Endothelial cell of umbilical vein (primary cell): ENCODE measurements at regions not wholly inside any gene's neighbourhood (a gene's known extent, or its start where the extent isn't known, plus 50 kb on each side); places are given as distances from the start of the nearest gene placed in this dataset.

Experiments
- BruUV-seq: library from RNA; stranded (reverse); fragments of 400-500 nt; replicated peaks from 2 replicates; lab custom pipeline; 2021; lab: Mats Ljungman, UMichigan
- CTCF ChIA-PET: fragments of 300-600, 350-600 bp; sonication (Branson Sonifier 250); formaldehyde crosslinking; loops from one replicate; lab custom pipeline; 2021; ENCODE audit warnings: antibody characterized with exemption, inconsistent platforms; lab: Charles Lee
- POLR2A ChIA-PET: fragments of 300-600, 350-600 bp; sonication (Branson Sonifier 250); formaldehyde crosslinking; loops from one replicate; lab custom pipeline; 2021; ENCODE audit warnings: antibody characterized with exemption, inconsistent platforms; lab: Charles Lee
- DNase-seq: peaks from one replicate; pipeline ENCODE4 v3.0.0-alpha.2; 2011; ENCODE audit warnings: low read depth, low spot score
- FAIRE-seq: peaks from 2 replicates; lab custom pipeline; 2011; peaks lifted over from hg19 to GRCh38; lab: Jason Lieb, UNC
- H2AFZ ChIP-seq: 2 replicates; pipeline ENCODE4 v1.6.0; 2012; ENCODE audit warnings: low read depth, low read length, control low read depth, inconsistent platforms
- H3K27ac ChIP-seq: 2 replicates; pipeline ENCODE4 v1.5.1; 2011; ENCODE audit warnings: low read depth, mild to moderate bottlenecking, control low read depth, low read length, moderate library complexity; ENCODE audit not compliant: insufficient read depth
- H3K27me3 ChIP-seq, 2 experiments: 2 replicates each; pipeline versions ENCODE4 v1.6.0 to v1.6.1; 2011; ENCODE audit warnings: low read length in 2 of 2, mixed read lengths in 1 of 2; ENCODE audit not compliant: control insufficient read depth in 2 of 2, insufficient read depth in 2 of 2
- H3K36me3 ChIP-seq, 2 experiments: 2 replicates in 1 of 2; 3 replicates in 1 of 2; pipeline ENCODE4 v1.5.1; 2011; ENCODE audit warnings: low read length in 2 of 2, mild to moderate bottlenecking in 1 of 2, moderate library complexity in 1 of 2; ENCODE audit not compliant: control insufficient read depth in 2 of 2, insufficient read depth in 2 of 2; ENCODE audit errors: extremely low read depth in 1 of 2
- H3K4me1 ChIP-seq: 3 replicates; pipeline ENCODE4 v1.5.1; 2011; ENCODE audit warnings: mild to moderate bottlenecking, low read length; ENCODE audit not compliant: control insufficient read depth, insufficient read depth; ENCODE audit errors: extremely low read depth
- H3K4me2 ChIP-seq: 2 replicates; pipeline ENCODE4 v1.6.1; 2011; ENCODE audit warnings: low read length, control low read depth, mixed read lengths; ENCODE audit not compliant: insufficient read depth
- H3K4me3 ChIP-seq, 3 experiments: fragments of 200-600 bp in 1 of 3; sonication (generic), shearing (Covaris generic) in 1 of 3; replicated peaks in 1 of 3; 2 replicates each; pipeline ENCODE4 v1.5.1; 2011 to 2016; ENCODE audit warnings: control low read depth in 3 of 3, low read length in 3 of 3, mild to moderate bottlenecking in 2 of 3, inconsistent platforms in 1 of 3, low read depth in 1 of 3, moderate library complexity in 1 of 3; ENCODE audit not compliant: insufficient read depth in 1 of 3
- H3K79me2 ChIP-seq: 2 replicates; pipeline ENCODE4 v1.6.0; 2012; ENCODE audit warnings: low read length, inconsistent platforms; ENCODE audit not compliant: control insufficient read depth, insufficient read depth
- H3K9ac ChIP-seq: replicated peaks from 2 replicates; pipeline ENCODE3; 2011; ENCODE audit warnings: low read length, control low read depth; ENCODE audit not compliant: insufficient read depth; ENCODE audit errors: extremely low read depth
- H3K9me1 ChIP-seq: replicated peaks from 3 replicates; pipeline ENCODE4 v1.6.0; 2011; ENCODE audit warnings: mild to moderate bottlenecking, low read length; ENCODE audit not compliant: control insufficient read depth, insufficient read depth; ENCODE audit errors: extremely low read depth
- H3K9me3 ChIP-seq: replicated peaks from 2 replicates; pipeline ENCODE4 v1.5.1; 2012; ENCODE audit warnings: low read length, inconsistent platforms; ENCODE audit not compliant: control insufficient read depth, insufficient read depth
- H4K20me1 ChIP-seq: replicated peaks from 2 replicates; pipeline ENCODE3; 2011; ENCODE audit warnings: mild to moderate bottlenecking, low read length; ENCODE audit not compliant: control insufficient read depth, insufficient read depth; ENCODE audit errors: extremely low read depth
- EZH2 ChIP-seq: IDR thresholded peaks from 2 replicates; pipeline ENCODE4 v1.6.1; 2012; ENCODE audit warnings: borderline replicate concordance, low read depth, mild to moderate bottlenecking, moderate library complexity, low read length, inconsistent platforms; ENCODE audit not compliant: severe bottlenecking
- FOS ChIP-seq: IDR thresholded peaks from 2 replicates; pipeline ENCODE4 v1.6.1; 2011; ENCODE audit warnings: mild to moderate bottlenecking, low read length, moderate library complexity, borderline replicate concordance; ENCODE audit not compliant: insufficient read depth
- GATA2 ChIP-seq: IDR thresholded peaks from 2 replicates; pipeline ENCODE4 v1.7.0; 2011; ENCODE audit warnings: low read depth, mild to moderate bottlenecking, moderate library complexity, mixed read lengths, low read length; ENCODE audit not compliant: insufficient read length, insufficient read depth
- JUN ChIP-seq: IDR thresholded peaks from 2 replicates; pipeline ENCODE4 v1.6.1; 2011; ENCODE audit warnings: borderline replicate concordance, low read depth; ENCODE audit not compliant: insufficient read length, insufficient read depth
- MAX ChIP-seq: IDR thresholded peaks from 2 replicates; pipeline ENCODE4 v1.6.1; 2011; ENCODE audit not compliant: insufficient read depth, insufficient read length
- MYC ChIP-seq: IDR thresholded peaks from one replicate; pipeline ENCODE4 v1.6.1; 2011; ENCODE audit warnings: mild to moderate bottlenecking, low read depth, low read length
- POLR2A ChIP-seq: IDR thresholded peaks from 2 replicates; pipeline ENCODE4 v1.6.1; 2012; ENCODE audit warnings: low read depth, mild to moderate bottlenecking, control low read depth, low read length
- POLR2AphosphoS5 ChIP-seq: IDR thresholded peaks from 2 replicates; pipeline ENCODE4 v1.6.1; 2012; ENCODE audit warnings: low read depth, mild to moderate bottlenecking, control low read depth, low read length, moderate library complexity; ENCODE audit not compliant: insufficient read depth
- dilution Hi-C: fragments of 300-500 bp; cut with MboI; formaldehyde crosslinking; loops from one replicate; pipeline ENCODE4 v1.15.0; 2019; ENCODE audit warnings: low sequenced_read_pairs; ENCODE audit not compliant: extremely low pct_ligation_motif_present
- intact Hi-C: fragments of 100-400 bp; cut with micrococcal nuclease; formaldehyde crosslinking; loops from one replicate; pipeline ENCODE4 v1.10.0; 2022
- TF ChIP-seq, protein P1 (sequence below), 2 donors: IDR thresholded peaks; 1 replicate in 1 of 2; 2 replicates in 1 of 2; pipeline ENCODE4 v1.5.1; 2011; ENCODE audit warnings: low read length in 2 of 2, mild to moderate bottlenecking in 2 of 2, moderate library complexity in 2 of 2, control low read depth in 1 of 2, inconsistent platforms in 1 of 2, low read depth in 1 of 2; ENCODE audit not compliant: insufficient read depth in 1 of 2; ENCODE audit errors: extremely low read depth in 1 of 2

GRCh38 chr7:96927131-96927530 is 78.2 kb upstream of the DLX6 start:
- FAIRE-seq (no peak), DNase-seq (no peak)
- TF ChIP-seq GATA2, result no peak
- no peak for TF ChIP-seq EZH2
- H3K27ac ChIP-seq, result no peak overlapping the region
- ChIA-PET POLR2A (no interaction called here), CTCF (no interaction called here)
- dilution Hi-C loops, result no loop called here
- H2AFZ ChIP-seq, result no peak overlapping the region
- no peaks in the 10 kb centered on the region for H3K27me3 ChIP-seq
- H3K9me1 ChIP-seq, result no peaks in the 10 kb centered on the region
- H3K4me1 ChIP-seq, result no peaks in the 10 kb centered on the region
- H4K20me1 ChIP-seq, result no peaks in the 10 kb centered on the region
- intact Hi-C loops, result no loop called here
- H3K4me3 ChIP-seq, result no peak overlapping the region
- no peaks in the 10 kb centered on the region for H3K36me3 ChIP-seq
- no peak overlapping the region for H3K9ac ChIP-seq
- no peak overlapping the region for H3K4me2 ChIP-seq
- no peaks in the 10 kb centered on the region for H3K79me2 ChIP-seq
- no TSS peak for BruUV-seq
- no peaks in the 10 kb centered on the region for H3K9me3 ChIP-seq

DNA sequence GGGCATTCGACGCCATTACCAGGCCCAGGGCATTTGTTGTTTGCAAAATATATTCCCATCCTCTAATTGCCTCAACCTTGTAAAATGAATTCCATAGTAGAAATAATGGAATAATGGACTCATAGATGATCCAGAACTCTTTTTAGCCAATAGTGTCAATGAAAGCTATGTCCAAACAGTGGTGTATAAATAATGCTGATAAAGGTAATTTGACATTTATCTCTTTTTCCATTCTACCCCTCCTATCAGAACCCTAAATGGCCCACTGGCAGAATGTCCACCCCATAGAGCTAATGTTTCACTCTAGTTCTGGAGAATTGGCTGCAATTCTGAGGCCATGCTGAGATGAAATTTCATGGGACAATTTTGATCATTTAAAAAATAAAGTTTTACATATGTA is 76.4 kb upstream of the DLX6 start:
- H4K20me1 ChIP-seq, result no peaks in the 10 kb centered on the region
- TF ChIP-seq EZH2 (no peak), FOS (no peak), POLR2AphosphoS5 (no peak), GATA2 (no peak), POLR2A (no peak), MAX (no peak), MYC (no peak), JUN (no peak)
- TF ChIP-seq, protein P1, sequence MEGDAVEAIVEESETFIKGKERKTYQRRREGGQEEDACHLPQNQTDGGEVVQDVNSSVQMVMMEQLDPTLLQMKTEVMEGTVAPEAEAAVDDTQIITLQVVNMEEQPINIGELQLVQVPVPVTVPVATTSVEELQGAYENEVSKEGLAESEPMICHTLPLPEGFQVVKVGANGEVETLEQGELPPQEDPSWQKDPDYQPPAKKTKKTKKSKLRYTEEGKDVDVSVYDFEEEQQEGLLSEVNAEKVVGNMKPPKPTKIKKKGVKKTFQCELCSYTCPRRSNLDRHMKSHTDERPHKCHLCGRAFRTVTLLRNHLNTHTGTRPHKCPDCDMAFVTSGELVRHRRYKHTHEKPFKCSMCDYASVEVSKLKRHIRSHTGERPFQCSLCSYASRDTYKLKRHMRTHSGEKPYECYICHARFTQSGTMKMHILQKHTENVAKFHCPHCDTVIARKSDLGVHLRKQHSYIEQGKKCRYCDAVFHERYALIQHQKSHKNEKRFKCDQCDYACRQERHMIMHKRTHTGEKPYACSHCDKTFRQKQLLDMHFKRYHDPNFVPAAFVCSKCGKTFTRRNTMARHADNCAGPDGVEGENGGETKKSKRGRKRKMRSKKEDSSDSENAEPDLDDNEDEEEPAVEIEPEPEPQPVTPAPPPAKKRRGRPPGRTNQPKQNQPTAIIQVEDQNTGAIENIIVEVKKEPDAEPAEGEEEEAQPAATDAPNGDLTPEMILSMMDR (IDR thresholded peaks at IDR 0.05; ENCODE audit: extremely low read depth in 1 of 2, insufficient read depth in 1 of 2, low read depth in 1 of 2, low read length in 2 of 2), result no peak
- no peak overlapping the region for H3K4me3 ChIP-seq
- no peak overlapping the region for H3K27ac ChIP-seq
- no TSS peak for BruUV-seq
- intact Hi-C loops, result no loop called here
- H3K36me3 ChIP-seq, result no peaks in the 10 kb centered on the region
- no peak for DNase-seq
- no peak overlapping the region for H3K9ac ChIP-seq
- H3K27me3 ChIP-seq, result no peaks in the 10 kb centered on the region
- dilution Hi-C loops, result no loop called here
- H3K9me1 ChIP-seq, result no peaks in the 10 kb centered on the region
- H3K4me1 ChIP-seq, result no peaks in the 10 kb centered on the region
- H2AFZ ChIP-seq, result no peak overlapping the region
- H3K4me2 ChIP-seq, result no peak overlapping the region
- no peak for FAIRE-seq
- ChIA-PET POLR2A (no interaction called here), CTCF (no interaction called here)
- no peaks in the 10 kb centered on the region for H3K79me2 ChIP-seq
- no peaks in the 10 kb centered on the region for H3K9me3 ChIP-seq
